BJ (cell line): ENCODE measurements at regions not wholly inside any gene's neighbourhood (a gene's known extent, or its start where the extent isn't known, plus 50 kb on each side); places are given as distances from the start of the nearest gene placed in this dataset.
"Not testable (repeated sequence)": the region's sequence is repeated elsewhere in the genome, so short reads cannot be mapped to it uniquely, and the experiment has no call there.

Experiments
- CTCF ChIA-PET: fragments of 350-600 bp; formaldehyde crosslinking; extraction: SDS; loops from one replicate; lab custom pipeline; 2021; ENCODE audit warnings: antibody characterized with exemption, inconsistent platforms; lab: Yijun Ruan, JAX
- POLR2A ChIA-PET: fragments of 300-600 bp; sonication (Branson Sonifier 250); formaldehyde crosslinking; extraction: SDS; loops from one replicate; lab custom pipeline; 2021; ENCODE audit warnings: antibody characterized with exemption; lab: Charles Lee
- DNase-seq: peaks from one replicate; pipeline ENCODE4 v3.0.0-alpha.2; 2011; ENCODE audit warnings: low read depth
- H3K27me3 ChIP-seq: 2 replicates; pipeline ENCODE4 v1.6.0; 2011; ENCODE audit warnings: low read length; ENCODE audit not compliant: control insufficient read depth, insufficient read depth
- H3K36me3 ChIP-seq: 2 replicates; pipeline ENCODE4 v1.5.1; 2011; ENCODE audit warnings: low read length; ENCODE audit not compliant: control insufficient read depth, insufficient read depth
- H3K4me3 ChIP-seq: 2 replicates; pipeline ENCODE4 v1.5.1; 2011; ENCODE audit warnings: low read depth, mild to moderate bottlenecking, control low read depth, low read length
- CTCF ChIP-seq: IDR thresholded peaks from 2 replicates; pipeline ENCODE4 v1.5.1; 2011; ENCODE audit warnings: low read depth, mild to moderate bottlenecking, control low read depth, inconsistent platforms, low read length, moderate library complexity; ENCODE audit not compliant: insufficient read depth

- DNase-seq: no peak
- H3K36me3 ChIP-seq: no peaks in the 10 kb centered on the region
- TF ChIP-seq CTCF: no peak
- H3K4me3 ChIP-seq: no peak overlapping the region
- no peaks in the 10 kb centered on the region; the same call in 1 of the 2 replicates for H3K27me3 ChIP-seq
- POLR2A ChIA-PET: no interaction called here
- CTCF ChIA-PET: no interaction called here
These were observed 443.6 kb upstream of the GRAMD2B start for GRCh38 chr5:125979636-125980035.

GRCh38 chr5:125981016-125981415 lies 442.2 kb upstream of the GRAMD2B start:
- DNase-seq: no peak
- CTCF ChIA-PET: no interaction called here
- POLR2A ChIA-PET: no interaction called here
- Histone ChIP-seq H3K36me3 (no peaks in the 10 kb centered on the region), H3K4me3 (no peak overlapping the region), H3K27me3 (no peaks in the 10 kb centered on the region)
- TF ChIP-seq CTCF: no peak

- ChIA-PET POLR2A (no interaction called here), CTCF (no interaction called here)
- H3K36me3 ChIP-seq: no peaks in the 10 kb centered on the region
- no peak for TF ChIP-seq CTCF
- no peaks in the 10 kb centered on the region for H3K27me3 ChIP-seq
- DNase-seq: no peak
- H3K4me3 ChIP-seq: no peak overlapping the region
These were observed 435.4 kb upstream of the GRAMD2B start for GRCh38 chr5:125987677-125988255.

GRCh38 chr5:125992050-125992449 lies 431.2 kb upstream of the GRAMD2B start:
- ChIA-PET CTCF (no interaction called here), POLR2A (no interaction called here)
- H3K27me3 ChIP-seq: no peaks in the 10 kb centered on the region
- TF ChIP-seq CTCF: no peak
- no peak for DNase-seq
- H3K4me3 ChIP-seq: no peak overlapping the region
- H3K36me3 ChIP-seq: no peaks in the 10 kb centered on the region

- H3K27me3 ChIP-seq, H3K36me3 ChIP-seq, H3K4me3 ChIP-seq, DNase-seq, POLR2A ChIA-PET, CTCF ChIA-PET: not testable (repeated sequence)
These were observed 423.8 kb upstream of the GRAMD2B start for GRCh38 chr5:125999271-126000030.
